Smooth muscle cell (in vitro differentiated cells): ENCODE measurements at regions not wholly inside any gene's neighbourhood (a gene's known extent, or its start where the extent isn't known, plus 50 kb on each side); places are given as distances from the start of the nearest gene placed in this dataset.

ENCODE experiments used
- DNase-seq: peaks from one replicate; lab custom pipeline; 2025; ENCODE audit not compliant: unreplicated experiment; lab: John Stamatoyannopoulos, UW
- H2AFZ ChIP-seq: fragments of 200-600 bp; sonication (generic); 2 replicates; pipeline ENCODE4 v1.6.0; 2016; ENCODE audit warnings: antibody characterized with exemption, low read depth, mild to moderate bottlenecking
- H3F3A ChIP-seq: fragments of 200-600 bp; sonication (generic); 2 replicates; pipeline ENCODE4 v1.6.0; 2017; ENCODE audit warnings: antibody characterized with exemption, low read depth
- H3K27ac ChIP-seq: fragments of 200-600 bp; sonication (generic); 2 replicates; pipeline ENCODE4 v1.5.1; 2016; ENCODE audit warnings: low read depth, mild to moderate bottlenecking
- H3K27me3 ChIP-seq: fragments of 200-600 bp; sonication (generic); 2 replicates; pipeline ENCODE4 v1.6.1; 2016; ENCODE audit warnings: low read depth, mild to moderate bottlenecking
- H3K36me3 ChIP-seq: fragments of 200-600 bp; sonication (generic); 2 replicates; pipeline ENCODE4 v1.5.1; 2016; ENCODE audit warnings: low read depth
- H3K4me1 ChIP-seq: fragments of 200-600 bp; sonication (generic); 2 replicates; pipeline ENCODE4 v1.5.1; 2016; ENCODE audit warnings: low read depth
- H3K4me2 ChIP-seq: fragments of 200-600 bp; sonication (generic); 2 replicates; pipeline ENCODE4 v1.6.0; 2016; ENCODE audit warnings: mild to moderate bottlenecking
- H3K4me3 ChIP-seq: fragments of 200-600 bp; sonication (generic); 2 replicates; pipeline ENCODE4 v1.5.1; 2016; ENCODE audit warnings: mild to moderate bottlenecking
- H3K79me2 ChIP-seq: fragments of 200-600 bp; sonication (generic); 2 replicates; pipeline ENCODE4 v1.6.0; 2016; ENCODE audit warnings: low read depth, mild to moderate bottlenecking
- H3K9ac ChIP-seq: fragments of 200-600 bp; sonication (generic); 2 replicates; pipeline ENCODE4 v1.6.0; 2016; ENCODE audit warnings: low read depth
- H3K9me3 ChIP-seq: fragments of 200-600 bp; sonication (generic); replicated peaks from 2 replicates; pipeline ENCODE4 v1.5.1; 2016; ENCODE audit warnings: low read depth
- H4K20me1 ChIP-seq: fragments of 200-600 bp; sonication (generic); 2 replicates; pipeline ENCODE4 v1.6.0; 2016; ENCODE audit warnings: low read depth
- WGBS: methylation state at CpG from one replicate; pipeline ENCODE4 v1.1.7; 2016; ENCODE audit warnings: low lambda C conversion rate; 5-methylcytosine and 5-hydroxymethylcytosine counted together
- TF ChIP-seq, protein P1 (sequence below): fragments of 200-600 bp; sonication (generic); IDR thresholded peaks from 2 replicates; pipeline ENCODE4 v1.5.1; 2017; ENCODE audit warnings: borderline replicate concordance, mild to moderate bottlenecking, antibody characterized with exemption; ENCODE audit not compliant: insufficient read depth, poor library complexity, severe bottlenecking

DNA sequence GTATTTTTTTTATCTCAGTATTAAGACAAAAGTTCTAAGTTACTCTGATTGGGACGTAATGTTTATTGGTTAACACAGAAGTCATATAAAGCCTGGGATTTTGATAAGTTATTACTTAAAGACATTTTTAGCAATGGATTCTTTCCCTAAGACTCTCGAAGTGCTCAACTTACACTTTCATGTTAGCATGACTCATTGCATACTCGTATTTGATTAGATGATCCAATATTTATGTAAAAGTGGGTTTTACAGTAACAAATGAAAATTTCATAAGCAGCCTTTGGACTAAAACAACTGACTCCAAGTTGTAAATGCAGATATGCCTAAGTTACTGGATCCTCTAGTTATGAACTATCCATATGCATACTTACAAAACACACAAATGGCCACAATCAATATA is 567.7 kb upstream of the NUDT12 start:
- H3K4me2 ChIP-seq, result no peak overlapping the region
- H3K27me3 ChIP-seq, result no peaks in the 10 kb centered on the region
- 84% methylated on average over 3 of the region's 3 CpGs for WGBS
- H3K4me3 ChIP-seq, result no peak overlapping the region
- H3K4me1 ChIP-seq, result no peaks in the 10 kb centered on the region
- TF ChIP-seq, protein P1, sequence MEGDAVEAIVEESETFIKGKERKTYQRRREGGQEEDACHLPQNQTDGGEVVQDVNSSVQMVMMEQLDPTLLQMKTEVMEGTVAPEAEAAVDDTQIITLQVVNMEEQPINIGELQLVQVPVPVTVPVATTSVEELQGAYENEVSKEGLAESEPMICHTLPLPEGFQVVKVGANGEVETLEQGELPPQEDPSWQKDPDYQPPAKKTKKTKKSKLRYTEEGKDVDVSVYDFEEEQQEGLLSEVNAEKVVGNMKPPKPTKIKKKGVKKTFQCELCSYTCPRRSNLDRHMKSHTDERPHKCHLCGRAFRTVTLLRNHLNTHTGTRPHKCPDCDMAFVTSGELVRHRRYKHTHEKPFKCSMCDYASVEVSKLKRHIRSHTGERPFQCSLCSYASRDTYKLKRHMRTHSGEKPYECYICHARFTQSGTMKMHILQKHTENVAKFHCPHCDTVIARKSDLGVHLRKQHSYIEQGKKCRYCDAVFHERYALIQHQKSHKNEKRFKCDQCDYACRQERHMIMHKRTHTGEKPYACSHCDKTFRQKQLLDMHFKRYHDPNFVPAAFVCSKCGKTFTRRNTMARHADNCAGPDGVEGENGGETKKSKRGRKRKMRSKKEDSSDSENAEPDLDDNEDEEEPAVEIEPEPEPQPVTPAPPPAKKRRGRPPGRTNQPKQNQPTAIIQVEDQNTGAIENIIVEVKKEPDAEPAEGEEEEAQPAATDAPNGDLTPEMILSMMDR, result no peak
- H3K79me2 ChIP-seq, result no peaks in the 10 kb centered on the region
- H3K9ac ChIP-seq, result no peak overlapping the region
- H2AFZ ChIP-seq, result no peak overlapping the region
- no peaks in the 10 kb centered on the region for H3K36me3 ChIP-seq
- no peak for DNase-seq
- H4K20me1 ChIP-seq, result no peaks in the 10 kb centered on the region
- H3K27ac ChIP-seq, result no peak overlapping the region
- no peaks in the 10 kb centered on the region for H3K9me3 ChIP-seq
- no peaks in the 10 kb centered on the region for H3F3A ChIP-seq

GRCh38 chr5:104128348-104128747 is 565.8 kb upstream of the NUDT12 start:
- Histone ChIP-seq H3K4me3 (no peak overlapping the region), H3K36me3 (no peaks in the 10 kb centered on the region), H3K27ac (no peak overlapping the region), H3K4me1 (no peaks in the 10 kb centered on the region), H3K4me2 (no peak overlapping the region), H3K9me3 (no peaks in the 10 kb centered on the region), H3K27me3 (no peaks in the 10 kb centered on the region), H2AFZ (no peak overlapping the region), H3F3A (no peaks in the 10 kb centered on the region), H3K79me2 (no peaks in the 10 kb centered on the region), H4K20me1 (no peaks in the 10 kb centered on the region), H3K9ac (no peak overlapping the region)
- WGBS, result 95% methylated on average over 5 of the region's 5 CpGs
- TF ChIP-seq, protein P1, result no peak
- no peak for DNase-seq

GRCh38 chr5:104126980-104127379 is 564.4 kb upstream of the NUDT12 start:
- Histone ChIP-seq H3K9ac (no peak overlapping the region), H3K79me2 (no peaks in the 10 kb centered on the region), H2AFZ (no peak overlapping the region), H4K20me1 (no peaks in the 10 kb centered on the region), H3K4me1 (no peaks in the 10 kb centered on the region), H3K9me3 (no peaks in the 10 kb centered on the region), H3K4me3 (no peak overlapping the region), H3F3A (no peaks in the 10 kb centered on the region), H3K4me2 (no peak overlapping the region), H3K27me3 (no peaks in the 10 kb centered on the region), H3K27ac (no peak overlapping the region), H3K36me3 (no peaks in the 10 kb centered on the region)
- TF ChIP-seq, protein P1, result no peak
- no peak for DNase-seq
- 88% methylated on average over 1 of the region's 1 CpG for WGBS

GRCh38 chr5:104119529-104119928 is 556.9 kb upstream of the NUDT12 start:
- Histone ChIP-seq H3K27ac (no peak overlapping the region), H3K36me3 (no peaks in the 10 kb centered on the region), H3K9ac (no peak overlapping the region), H3K27me3 (no peaks in the 10 kb centered on the region), H3K79me2 (no peaks in the 10 kb centered on the region), H3K4me1 (no peaks in the 10 kb centered on the region), H3K9me3 (no peaks in the 10 kb centered on the region), H2AFZ (no peak overlapping the region), H3F3A (no peaks in the 10 kb centered on the region), H3K4me2 (no peak overlapping the region), H4K20me1 (no peaks in the 10 kb centered on the region), H3K4me3 (no peak overlapping the region)
- DNase-seq, result no peak
- TF ChIP-seq, protein P1, result no peak
